BJ (cell line): ENCODE measurements at regions not wholly inside any gene's neighbourhood (a gene's known extent, or its start where the extent isn't known, plus 50 kb on each side); places are given as distances from the start of the nearest gene placed in this dataset.

Experiments
- CTCF ChIA-PET: fragments of 350-600 bp; formaldehyde crosslinking; extraction: SDS; loops from one replicate; lab custom pipeline; 2021; ENCODE audit warnings: antibody characterized with exemption, inconsistent platforms; lab: Yijun Ruan, JAX
- POLR2A ChIA-PET: fragments of 300-600 bp; sonication (Branson Sonifier 250); formaldehyde crosslinking; extraction: SDS; loops from one replicate; lab custom pipeline; 2021; ENCODE audit warnings: antibody characterized with exemption; lab: Charles Lee
- DNase-seq: peaks from one replicate; pipeline ENCODE4 v3.0.0-alpha.2; 2011; ENCODE audit warnings: low read depth
- H3K27me3 ChIP-seq: 2 replicates; pipeline ENCODE4 v1.6.0; 2011; ENCODE audit warnings: low read length; ENCODE audit not compliant: control insufficient read depth, insufficient read depth
- H3K36me3 ChIP-seq: 2 replicates; pipeline ENCODE4 v1.5.1; 2011; ENCODE audit warnings: low read length; ENCODE audit not compliant: control insufficient read depth, insufficient read depth
- H3K4me3 ChIP-seq: 2 replicates; pipeline ENCODE4 v1.5.1; 2011; ENCODE audit warnings: low read depth, mild to moderate bottlenecking, control low read depth, low read length
- TF ChIP-seq, protein P1 (sequence below): IDR thresholded peaks from 2 replicates; pipeline ENCODE4 v1.5.1; 2011; ENCODE audit warnings: low read depth, mild to moderate bottlenecking, control low read depth, inconsistent platforms, low read length, moderate library complexity; ENCODE audit not compliant: insufficient read depth

- Histone ChIP-seq H3K4me3 (no peak overlapping the region), H3K27me3 (no peaks in the 10 kb centered on the region), H3K36me3 (no peaks in the 10 kb centered on the region)
- DNase-seq, result no peak
- CTCF ChIA-PET, result no interaction called here
- TF ChIP-seq, protein P1, sequence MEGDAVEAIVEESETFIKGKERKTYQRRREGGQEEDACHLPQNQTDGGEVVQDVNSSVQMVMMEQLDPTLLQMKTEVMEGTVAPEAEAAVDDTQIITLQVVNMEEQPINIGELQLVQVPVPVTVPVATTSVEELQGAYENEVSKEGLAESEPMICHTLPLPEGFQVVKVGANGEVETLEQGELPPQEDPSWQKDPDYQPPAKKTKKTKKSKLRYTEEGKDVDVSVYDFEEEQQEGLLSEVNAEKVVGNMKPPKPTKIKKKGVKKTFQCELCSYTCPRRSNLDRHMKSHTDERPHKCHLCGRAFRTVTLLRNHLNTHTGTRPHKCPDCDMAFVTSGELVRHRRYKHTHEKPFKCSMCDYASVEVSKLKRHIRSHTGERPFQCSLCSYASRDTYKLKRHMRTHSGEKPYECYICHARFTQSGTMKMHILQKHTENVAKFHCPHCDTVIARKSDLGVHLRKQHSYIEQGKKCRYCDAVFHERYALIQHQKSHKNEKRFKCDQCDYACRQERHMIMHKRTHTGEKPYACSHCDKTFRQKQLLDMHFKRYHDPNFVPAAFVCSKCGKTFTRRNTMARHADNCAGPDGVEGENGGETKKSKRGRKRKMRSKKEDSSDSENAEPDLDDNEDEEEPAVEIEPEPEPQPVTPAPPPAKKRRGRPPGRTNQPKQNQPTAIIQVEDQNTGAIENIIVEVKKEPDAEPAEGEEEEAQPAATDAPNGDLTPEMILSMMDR, result no peak
- POLR2A ChIA-PET, result no interaction called here
Measured at GRCh38 chr5:60077292-60077691, 183.8 kb upstream of the PDE4D start.

GRCh38 chr5:60076746-60077145 lies 183.2 kb upstream of the PDE4D start:
- TF ChIP-seq, protein P1, result no peak
- no peak overlapping the region for H3K4me3 ChIP-seq
- CTCF ChIA-PET, result interaction anchor here (0.5 kb wide), 1 partner anchor 1002 kb away, joined by 4 read pairs; no protein-coding TSS in a partner anchor

GRCh38 chr5:60066502-60066901 lies 173.0 kb upstream of the PDE4D start:
- CTCF ChIA-PET, result interaction anchor here (0.7 kb wide), 1 partner anchor 48 kb away, joined by 3 read pairs; no protein-coding TSS in a partner anchor
- Histone ChIP-seq H3K4me3 (no peak overlapping the region), H3K36me3 (no peaks in the 10 kb centered on the region), H3K27me3 (no peaks in the 10 kb centered on the region)
- POLR2A ChIA-PET, result no interaction called here
- DNase-seq, result peak; percentile 39
- TF ChIP-seq, protein P1, result no peak

More at GRCh38 chr5:60076746-60077145, 183.2 kb upstream of the PDE4D start:
- DNase-seq, result no peak
- Histone ChIP-seq H3K27me3 (no peaks in the 10 kb centered on the region), H3K36me3 (no peaks in the 10 kb centered on the region)
- POLR2A ChIA-PET, result no interaction called here

DNA sequence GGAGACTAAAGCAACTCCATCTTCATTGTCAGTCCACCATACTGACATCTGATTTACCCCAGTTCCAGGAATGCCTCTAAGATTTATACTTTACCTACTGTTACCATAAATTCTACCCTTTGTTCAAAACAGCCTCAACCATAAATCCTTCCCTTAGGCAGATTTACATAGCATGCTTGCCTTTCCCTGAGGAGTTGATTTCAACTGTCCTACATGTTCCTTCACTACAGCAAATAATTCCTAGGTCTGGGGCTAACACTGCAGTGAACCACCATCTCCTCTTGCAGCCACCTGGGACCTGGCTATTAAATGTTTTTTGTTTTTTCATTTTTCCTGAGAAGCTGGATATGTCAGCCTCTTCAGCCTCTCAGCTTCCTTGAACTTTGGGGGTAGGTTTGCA lies 166.9 kb upstream of the PDE4D start:
- TF ChIP-seq, protein P1, result no peak
- Histone ChIP-seq H3K4me3 (no peak overlapping the region), H3K36me3 (no peaks in the 10 kb centered on the region), H3K27me3 (no peaks in the 10 kb centered on the region)
- ChIA-PET POLR2A (no interaction called here), CTCF (no interaction called here)
- DNase-seq, result no peak

- Histone ChIP-seq H3K27me3 (no peaks in the 10 kb centered on the region), H3K4me3 (no peak overlapping the region), H3K36me3 (no peaks in the 10 kb centered on the region)
- TF ChIP-seq, protein P1, result no peak
- CTCF ChIA-PET, result no interaction called here
- POLR2A ChIA-PET, result no interaction called here
- DNase-seq, result no peak
Measured at GRCh38 chr5:60056191-60056590, 162.7 kb upstream of the PDE4D start.
